HG02610 (cell line): ENCODE measurements at regions not wholly inside any gene's neighbourhood (a gene's known extent, or its start where the extent isn't known, plus 50 kb on each side); places are given as distances from the start of the nearest gene placed in this dataset.

Experiments
- ATAC-seq: cut with Tn5 transposase; IDR thresholded peaks from one replicate; pipeline ENCODE4 v1.9.1; 2021; ENCODE audit warnings: mild to moderate bottlenecking, moderate library complexity; ENCODE audit not compliant: unreplicated experiment

DNA sequence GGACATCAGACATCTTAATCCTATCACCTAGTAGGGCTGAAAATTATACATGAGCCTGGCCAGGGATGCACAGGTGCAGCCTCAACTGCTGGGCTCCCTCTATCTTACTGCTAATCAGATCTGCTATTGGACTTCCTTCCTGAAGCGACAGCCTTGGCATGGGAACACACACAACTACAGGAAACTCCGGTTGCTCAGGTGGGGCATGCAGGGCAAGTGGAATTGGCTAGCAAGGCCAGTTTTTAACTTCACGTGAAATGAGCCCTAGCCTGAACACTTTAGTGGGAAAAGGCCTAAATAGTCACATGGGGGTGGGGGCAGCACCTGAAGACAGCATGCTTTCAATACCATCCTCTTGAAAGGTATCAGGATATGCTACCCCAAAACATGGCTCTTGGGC, 147.9 kb upstream of the NCKAP5 start:
- ATAC-seq, result no peak

DNA sequence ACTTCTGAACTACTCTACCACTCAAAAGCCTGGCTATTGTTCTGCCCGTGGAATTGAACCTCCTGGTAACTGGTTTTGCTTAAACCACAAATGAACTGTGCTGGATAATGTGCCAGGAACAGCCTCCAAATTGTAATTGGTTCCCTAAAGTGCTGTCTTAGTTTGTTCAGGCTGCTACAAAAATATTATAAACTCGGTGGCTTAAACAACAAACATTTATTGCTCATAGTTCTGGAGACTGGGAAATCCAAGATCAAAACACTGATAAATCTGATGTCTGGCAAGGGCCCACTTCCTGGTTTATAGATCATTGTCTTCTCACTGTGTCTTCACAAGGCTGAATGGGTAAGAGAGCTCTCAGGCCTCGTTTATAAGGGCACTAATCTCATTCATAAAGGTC, 149.2 kb upstream of the NCKAP5 start:
- ATAC-seq, result no peak

DNA sequence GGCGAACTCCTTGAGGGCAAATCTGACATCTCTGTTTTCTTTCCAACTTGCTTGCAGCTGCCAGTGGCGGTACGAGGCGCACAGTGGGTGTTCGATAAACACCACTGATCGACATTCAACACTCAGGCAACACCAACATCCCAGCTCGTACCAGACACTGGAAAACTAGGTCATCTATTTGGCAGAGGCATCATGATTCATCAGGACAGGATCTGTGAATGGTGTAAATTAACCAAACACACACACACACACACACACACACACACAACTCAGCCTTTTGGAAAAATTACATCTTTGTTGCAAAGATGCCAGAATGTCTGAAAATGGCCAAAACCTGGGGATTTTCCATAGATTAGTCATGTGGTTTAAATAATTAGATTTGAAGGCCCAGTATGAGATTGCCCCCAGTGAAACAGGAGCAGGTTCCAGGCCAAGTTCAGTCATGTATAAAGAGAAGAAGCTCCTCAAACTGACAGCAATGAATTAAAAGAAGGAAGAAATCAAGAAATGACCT, 150.5 kb upstream of the NCKAP5 start:
- ATAC-seq, result no peak

DNA sequence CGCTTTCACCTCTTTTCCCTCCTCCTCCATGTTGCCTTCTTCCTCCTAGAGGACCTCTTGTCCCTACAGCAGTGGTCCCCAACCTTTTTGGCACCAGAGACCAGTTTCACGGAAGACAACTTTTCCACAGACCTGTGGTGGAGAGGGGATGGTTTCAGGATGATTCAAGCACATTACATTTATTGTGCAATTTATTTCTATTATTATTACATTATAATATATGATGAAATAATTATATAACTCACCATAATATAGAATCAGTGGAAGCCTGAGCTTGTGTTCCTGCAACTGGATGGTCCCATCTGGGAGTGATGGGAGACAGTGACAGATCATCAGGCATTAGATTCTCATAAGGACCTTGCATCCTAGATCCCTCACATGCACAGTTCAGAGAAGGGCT, 152.2 kb upstream of the NCKAP5 start:
- ATAC-seq, result no peak

DNA sequence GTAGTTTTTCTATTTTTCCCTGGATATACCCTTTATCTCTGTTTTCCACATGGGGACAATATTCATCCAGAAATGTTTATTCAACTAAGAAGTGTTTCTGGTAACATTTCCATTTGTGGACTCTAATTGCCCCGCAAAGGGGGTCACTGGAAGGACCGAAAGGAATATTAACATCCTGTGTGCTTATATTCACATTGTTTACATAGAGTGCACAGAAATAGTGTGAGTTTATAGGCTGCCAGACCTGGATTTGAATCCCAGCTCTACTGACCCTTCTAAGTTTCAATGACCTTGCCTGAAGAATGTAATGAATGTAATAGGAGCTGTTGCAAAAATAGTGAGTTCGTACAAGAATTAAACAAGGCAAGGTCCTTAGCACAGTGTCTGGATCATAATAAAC, 152.9 kb upstream of the NCKAP5 start:
- no peak for ATAC-seq

DNA sequence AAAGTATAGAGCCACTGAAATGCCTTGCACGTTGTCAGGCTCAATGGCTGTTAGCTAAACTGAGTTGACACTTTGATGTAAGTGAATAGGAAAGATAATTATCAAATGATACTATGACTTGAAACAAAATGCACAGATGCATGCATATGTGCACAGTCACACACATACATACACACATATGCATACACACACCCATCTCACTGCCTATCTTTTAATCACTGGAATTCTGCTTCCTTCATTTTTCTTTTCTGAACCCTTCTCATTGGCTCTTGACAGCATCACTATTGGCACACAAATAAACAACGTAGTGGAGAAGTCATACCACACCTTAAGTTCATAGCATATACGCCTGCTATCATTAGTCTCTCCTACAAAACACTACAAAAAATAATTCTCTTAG, 154.9 kb upstream of the NCKAP5 start:
- ATAC-seq, result no peak

DNA sequence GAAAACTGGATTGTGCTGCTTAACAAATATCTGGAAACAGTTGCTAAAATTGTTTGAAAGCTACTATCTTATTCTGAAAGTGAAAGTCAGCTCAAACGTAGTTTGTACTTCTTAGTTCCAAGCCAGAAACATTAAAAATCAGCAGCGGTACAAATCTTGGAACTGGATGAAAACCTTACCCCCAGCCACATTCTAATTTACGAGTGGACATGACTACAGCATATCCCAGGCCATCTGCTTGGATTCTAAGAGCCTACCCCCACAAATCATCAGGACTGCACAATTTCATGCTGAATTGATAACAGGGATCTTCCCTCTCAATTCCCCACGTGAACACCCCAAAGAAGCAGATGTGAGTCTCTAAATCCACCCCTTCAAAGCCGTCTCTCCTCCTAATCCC, 158.7 kb upstream of the NCKAP5 start:
- ATAC-seq, result no peak

DNA sequence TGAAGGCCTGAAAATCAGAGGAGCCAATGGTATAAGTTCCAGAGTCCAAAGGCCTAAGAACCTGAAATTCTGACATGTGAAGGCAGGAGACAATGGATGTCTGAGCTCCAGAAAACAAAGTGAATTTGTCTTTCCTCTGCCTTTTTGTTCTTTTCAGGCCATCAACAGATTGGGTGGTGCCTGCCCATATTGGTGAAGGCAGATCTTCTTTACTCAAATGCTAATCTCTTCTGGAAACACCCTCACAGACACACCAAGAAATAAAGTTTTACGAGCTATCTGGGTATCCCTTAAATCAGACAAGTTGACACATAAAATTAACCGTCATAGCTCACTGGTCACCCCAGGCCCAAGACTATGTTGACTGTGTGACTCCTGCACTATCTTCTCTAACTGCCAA, 163.8 kb upstream of the NCKAP5 start:
- no peak for ATAC-seq

DNA sequence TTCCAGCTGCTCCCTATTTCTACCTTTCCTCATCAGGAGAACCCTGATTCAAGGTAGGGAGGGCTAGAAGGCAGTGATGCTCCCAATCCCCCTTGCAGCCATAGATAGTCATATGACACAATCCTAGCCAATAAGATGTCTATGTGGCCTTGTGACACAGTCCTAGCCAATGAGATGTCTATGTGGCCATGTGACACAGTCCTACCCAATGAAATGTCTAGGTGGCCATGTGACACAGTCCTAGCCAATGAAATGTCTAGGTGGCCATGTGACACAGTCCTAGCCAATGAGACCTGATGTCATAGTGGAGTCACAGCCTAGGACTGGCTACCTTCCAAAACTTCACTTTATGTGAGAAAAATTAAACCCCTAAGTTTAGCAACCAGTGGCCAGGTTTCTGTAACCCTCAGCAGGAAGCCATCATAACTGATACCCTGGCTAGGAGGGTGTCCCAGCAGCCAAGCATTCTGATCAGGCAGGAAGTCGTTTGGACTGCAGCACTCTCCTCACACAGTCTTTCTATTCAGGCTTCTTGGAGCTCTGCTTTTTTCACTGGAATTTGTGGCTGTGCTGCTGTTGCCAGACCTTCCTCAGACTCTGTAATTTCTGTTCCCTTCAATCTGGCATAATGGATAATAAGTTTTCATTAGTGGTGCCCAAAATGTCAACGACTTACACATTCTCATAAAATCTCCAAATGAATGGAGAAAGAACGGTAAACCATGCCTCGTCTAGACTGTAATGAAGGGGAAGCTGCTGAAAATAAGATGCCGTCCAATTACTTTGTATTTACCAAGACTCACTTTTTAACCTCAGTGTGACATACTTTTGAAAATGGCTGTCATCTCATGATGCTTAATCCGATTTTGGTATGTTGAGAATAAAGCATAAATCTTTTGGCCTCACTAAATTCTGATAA, 165.0 kb upstream of the NCKAP5 start:
- no peak for ATAC-seq

DNA sequence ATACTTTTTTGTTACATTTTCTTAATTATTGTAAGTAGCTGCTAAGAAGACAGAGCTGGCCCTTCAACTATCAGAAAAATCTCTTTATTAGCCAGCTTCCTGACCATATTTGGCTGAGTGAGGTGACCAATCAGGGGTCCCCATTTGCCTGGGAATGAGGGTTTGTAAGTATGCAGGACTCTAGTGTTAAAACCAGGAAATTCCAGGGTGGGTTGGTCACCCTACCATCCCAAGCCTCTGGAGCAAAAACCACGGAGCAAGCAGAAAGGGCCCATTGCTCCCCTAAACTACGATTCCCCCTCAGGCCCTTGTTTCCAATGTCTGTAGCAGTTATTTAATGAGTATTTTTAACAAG, 165.6 kb upstream of the NCKAP5 start:
- no peak for ATAC-seq

DNA sequence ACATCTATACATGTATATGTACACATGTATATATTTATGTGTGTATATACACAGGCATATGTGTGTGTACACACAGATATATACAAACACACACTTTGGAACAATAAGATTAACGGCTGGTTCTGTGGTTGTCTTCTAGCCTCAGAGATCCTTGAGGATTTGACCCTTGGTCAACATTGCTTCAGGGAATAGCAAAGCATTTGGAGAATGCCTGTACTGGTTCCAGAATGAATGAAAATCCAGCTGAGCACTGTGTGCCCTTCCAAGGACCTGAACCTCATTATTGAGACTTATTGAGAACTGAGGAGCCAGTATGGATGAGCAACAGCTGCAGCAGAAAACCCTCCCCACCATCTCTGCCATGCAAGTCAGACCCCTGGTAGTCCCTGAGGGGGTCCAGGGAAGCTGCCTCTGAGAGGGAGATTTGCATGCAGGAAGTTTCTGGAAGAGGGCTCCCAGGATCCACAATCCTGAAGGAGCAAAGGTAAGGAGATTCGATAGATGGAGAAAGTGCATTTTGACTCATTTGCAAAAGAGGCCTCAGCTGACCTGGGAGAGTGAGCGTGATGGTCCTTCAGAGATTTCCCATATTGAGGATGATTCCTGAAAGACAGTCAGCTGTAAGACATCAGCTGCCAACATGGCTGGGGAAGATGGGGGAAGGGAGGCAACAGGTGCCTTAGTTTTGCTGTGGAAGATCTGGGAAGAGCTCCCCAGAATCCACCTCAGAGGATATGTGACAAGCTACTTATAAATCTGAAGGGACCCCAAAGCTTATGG, 166.6 kb upstream of the NCKAP5 start:
- ATAC-seq, result no peak

DNA sequence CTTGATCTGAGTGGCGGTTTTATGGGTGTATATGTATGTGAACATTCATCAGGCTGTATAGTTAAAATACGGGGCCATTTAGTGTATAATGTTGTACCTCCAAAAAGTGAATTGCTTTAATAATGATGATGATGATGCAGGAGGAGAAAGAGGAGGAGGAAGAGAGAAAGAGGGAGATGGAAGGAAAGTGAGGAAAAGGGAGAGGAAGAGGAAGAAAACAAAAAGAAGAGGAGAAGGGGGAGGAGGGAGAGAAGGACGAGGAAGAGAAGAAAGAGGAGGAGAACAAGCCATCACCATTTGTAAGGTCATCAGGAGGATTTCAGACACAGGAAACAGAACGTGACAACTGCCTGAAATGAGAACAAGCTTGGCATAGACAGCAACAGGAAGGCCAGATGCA, 168.4 kb upstream of the NCKAP5 start:
- no peak for ATAC-seq

DNA sequence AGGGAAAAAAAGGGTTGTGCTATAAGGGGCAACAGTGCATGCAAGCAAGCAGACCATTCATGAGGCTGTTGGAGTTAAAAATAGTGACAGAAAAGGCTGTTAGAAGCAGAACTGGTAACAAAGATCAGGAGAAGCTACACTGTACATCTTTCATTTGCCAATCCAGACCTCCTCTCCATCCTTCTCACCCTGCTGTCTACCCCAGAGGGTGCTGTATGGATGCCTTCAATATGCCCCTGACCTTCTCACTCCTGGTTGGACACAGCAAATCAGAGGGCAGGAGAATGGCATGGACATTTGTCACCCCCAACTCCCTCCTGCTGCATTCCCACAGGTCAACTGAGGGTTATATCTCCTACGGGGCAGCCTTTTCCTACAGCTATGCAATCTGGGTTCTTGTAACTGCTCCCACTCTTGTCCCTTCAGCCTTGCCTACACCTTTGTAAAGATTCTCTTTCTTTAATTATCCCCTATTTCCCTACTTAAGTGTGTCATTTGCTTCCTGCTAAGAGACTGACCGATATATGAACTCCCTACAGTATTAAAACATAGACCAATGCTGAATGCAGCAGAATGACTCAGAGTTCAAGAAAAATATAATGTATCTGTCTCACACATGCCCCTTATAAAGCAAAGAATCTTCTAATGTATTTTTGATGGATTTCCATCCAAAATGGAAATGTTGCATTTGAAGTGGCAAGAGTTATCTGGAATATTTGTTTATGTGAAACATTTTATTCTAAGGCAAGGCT, 169.2 kb upstream of the NCKAP5 start:
- no peak for ATAC-seq

DNA sequence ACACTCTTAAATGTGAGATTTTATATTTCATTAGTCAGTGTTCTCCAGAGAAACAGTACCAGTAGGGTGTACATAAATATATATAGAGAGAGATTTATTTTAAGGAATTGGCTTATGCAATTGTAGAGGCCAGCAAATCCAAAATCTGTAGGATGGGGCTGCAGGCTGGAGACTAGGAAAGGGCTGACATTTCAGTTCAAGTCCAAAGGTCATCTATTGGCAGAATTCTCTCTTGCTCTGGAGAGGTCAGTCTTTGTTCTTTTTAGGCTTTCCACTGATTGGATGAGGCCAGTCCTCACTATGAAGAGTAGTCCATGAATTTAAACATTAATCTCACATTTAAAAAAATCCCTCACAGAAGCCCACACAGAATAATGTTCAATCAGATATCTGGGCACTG, 170.8 kb upstream of the NCKAP5 start:
- ATAC-seq, result no peak

DNA sequence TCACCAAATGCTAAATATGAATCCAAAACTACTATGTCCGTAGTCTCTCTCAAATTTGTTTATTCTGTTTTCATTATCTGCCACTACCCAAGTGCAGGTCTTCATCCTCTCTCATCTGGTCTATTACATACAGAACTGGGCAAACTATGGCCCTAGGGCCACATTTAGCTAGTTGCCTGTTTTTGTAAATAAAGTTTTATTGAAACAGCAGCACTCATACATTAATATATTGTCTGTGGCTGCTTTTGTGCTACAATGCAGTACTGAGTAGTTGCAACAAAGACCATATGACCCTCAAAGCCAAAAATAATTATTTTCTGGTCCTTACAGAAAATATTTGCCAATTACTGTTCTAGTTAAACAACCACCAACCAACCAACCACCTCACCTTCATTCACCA, 172.2 kb upstream of the NCKAP5 start:
- ATAC-seq, result no peak

DNA sequence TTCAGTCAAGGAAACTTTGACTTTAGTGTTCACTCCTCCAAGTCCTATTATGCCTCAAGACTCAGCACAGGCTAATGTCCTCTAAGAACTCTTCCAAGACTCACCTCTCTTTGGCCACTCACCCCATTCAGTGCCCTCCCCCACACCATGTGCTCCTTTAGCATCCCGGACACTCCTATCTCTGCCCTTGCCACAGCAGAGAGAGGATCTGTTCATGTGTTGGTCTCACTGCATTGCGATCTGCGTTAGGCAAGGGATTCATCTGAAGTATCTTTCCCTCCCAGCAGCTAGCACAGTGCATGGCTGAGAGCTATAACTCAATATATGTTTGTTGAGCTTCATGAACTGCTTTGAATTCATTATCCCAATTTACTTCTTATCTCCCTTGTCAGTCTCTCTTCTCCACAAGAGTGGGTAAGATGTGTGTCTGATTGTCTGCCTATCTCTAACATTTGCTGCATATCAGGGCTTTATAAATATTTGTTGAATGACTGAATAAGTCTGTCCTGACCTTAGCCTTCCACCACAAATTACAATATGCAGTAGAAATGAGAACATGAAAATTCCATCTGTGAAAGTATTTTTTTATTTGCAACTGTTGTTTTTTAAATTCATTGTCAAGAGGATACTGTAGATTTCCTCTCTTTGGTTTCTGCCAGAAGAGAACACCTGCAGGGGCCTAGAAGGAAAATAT, 179.9 kb upstream of the NCKAP5 start:
- no peak for ATAC-seq

DNA sequence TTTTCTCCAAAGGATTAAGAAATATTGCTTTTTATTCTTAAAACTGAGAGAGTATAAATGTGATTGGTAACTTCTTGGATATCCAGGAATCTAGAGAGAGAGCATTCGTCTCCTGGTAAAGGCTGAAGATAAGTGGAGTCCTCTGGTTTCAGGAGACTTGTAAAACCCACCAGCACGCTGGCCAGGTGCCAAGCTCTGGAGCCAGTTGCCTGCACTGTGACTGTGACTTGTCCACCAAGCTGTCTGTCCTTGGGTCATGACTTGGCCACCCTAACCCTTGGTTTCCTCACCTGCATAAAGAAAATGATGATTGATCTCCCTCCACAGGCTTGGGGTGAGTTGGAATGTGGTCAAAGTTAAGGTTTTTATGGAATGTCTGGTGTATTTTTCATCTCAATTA, 185.4 kb upstream of the NCKAP5 start:
- no peak for ATAC-seq

DNA sequence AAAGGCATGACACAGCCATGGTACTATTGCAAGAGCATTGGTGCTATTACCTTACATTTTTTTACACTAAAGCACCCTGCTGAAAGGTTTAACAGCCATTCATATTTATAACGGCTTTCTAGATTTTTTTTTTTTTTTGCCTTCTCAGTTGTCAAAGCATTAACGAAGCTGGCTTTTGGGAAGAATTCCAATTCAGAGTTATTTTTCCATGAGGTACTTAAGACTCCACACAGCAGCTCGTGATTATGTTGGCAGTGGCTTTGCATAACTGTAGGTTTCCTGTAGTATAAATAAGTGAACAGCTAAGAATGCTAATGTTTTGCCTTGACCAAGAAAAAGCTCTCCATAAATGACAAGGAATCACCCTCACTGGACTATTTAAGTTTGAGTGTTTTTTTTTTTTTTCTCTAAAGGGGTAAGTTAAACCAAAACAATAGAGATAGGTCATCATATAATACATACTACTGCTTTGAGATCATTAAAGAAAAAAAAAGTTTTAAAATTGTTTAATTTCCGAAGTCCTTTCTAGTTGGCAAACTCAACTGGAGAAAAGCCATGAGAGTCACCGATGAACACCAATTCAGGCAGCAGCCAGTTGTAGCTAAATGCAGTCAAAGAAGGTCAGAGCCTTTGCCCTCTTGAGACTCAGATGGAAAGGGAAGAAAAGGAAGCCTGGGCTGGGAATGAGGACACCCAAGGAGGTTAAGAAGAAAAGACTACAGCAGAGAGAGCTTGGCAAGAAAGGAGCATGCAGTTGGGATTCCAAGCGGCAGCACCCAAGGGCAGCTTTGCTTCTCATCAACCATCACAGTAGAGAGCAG, 187.4 kb upstream of the NCKAP5 start:
- ATAC-seq, result no peak

DNA sequence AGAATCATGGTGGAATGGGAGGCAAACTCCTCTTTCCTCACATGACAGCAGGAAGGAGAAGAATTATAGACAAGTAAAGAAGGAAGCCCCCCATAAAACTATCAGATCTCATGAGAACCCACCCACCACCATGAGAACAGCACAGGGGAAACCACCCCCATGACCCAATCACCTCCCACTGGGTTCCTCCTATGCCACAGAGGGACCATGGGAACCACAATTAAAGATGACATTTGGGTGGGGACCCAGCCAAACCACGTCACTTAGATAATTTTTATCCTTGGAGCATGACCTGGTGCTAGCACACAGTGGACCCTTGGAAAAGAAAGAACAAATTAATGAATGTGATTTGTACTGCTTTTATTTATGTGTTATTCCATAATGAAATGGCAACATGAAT, 188.6 kb upstream of the NCKAP5 start:
- no peak for ATAC-seq

DNA sequence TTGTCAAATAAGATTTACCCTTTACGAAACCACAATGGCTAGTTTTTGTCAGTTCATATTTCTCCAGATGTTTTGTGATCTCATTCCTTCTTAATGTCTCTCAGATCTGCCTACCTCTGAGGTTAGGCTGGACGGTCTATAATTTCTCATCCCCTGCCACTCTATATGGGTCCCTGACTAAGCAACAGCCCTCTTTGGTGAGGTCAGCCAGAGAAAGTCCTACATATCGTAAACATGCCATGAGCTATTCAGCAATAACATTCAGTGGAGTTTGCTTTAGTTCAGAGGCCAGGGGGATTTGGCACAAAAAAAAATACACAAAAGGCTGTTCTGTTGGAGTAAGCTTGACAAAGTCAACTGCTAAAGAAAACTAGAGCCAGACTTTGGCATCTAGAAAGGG, 192.1 kb upstream of the NCKAP5 start:
- no peak for ATAC-seq
